ENCODE measurements at regions not wholly inside any gene's neighbourhood (a gene's known extent, or its start where the extent isn't known, plus 50 kb on each side); places are given as distances from the start of the nearest gene placed in this dataset.

GRCh38 chr16:74200921-74201320, 95.7 kb upstream of the PSMD7 start:
- no peak for TF ChIP-seq KAT2B (IDR thresholded peaks at IDR 0.05; ENCODE audit: borderline replicate concordance, low read depth, low read length)
- TF ChIP-seq, protein P1, sequence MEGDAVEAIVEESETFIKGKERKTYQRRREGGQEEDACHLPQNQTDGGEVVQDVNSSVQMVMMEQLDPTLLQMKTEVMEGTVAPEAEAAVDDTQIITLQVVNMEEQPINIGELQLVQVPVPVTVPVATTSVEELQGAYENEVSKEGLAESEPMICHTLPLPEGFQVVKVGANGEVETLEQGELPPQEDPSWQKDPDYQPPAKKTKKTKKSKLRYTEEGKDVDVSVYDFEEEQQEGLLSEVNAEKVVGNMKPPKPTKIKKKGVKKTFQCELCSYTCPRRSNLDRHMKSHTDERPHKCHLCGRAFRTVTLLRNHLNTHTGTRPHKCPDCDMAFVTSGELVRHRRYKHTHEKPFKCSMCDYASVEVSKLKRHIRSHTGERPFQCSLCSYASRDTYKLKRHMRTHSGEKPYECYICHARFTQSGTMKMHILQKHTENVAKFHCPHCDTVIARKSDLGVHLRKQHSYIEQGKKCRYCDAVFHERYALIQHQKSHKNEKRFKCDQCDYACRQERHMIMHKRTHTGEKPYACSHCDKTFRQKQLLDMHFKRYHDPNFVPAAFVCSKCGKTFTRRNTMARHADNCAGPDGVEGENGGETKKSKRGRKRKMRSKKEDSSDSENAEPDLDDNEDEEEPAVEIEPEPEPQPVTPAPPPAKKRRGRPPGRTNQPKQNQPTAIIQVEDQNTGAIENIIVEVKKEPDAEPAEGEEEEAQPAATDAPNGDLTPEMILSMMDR (CRISPR knock-in tag; IDR thresholded peaks at IDR 0.05), result no peak
- TF ChIP-seq, protein P2, sequence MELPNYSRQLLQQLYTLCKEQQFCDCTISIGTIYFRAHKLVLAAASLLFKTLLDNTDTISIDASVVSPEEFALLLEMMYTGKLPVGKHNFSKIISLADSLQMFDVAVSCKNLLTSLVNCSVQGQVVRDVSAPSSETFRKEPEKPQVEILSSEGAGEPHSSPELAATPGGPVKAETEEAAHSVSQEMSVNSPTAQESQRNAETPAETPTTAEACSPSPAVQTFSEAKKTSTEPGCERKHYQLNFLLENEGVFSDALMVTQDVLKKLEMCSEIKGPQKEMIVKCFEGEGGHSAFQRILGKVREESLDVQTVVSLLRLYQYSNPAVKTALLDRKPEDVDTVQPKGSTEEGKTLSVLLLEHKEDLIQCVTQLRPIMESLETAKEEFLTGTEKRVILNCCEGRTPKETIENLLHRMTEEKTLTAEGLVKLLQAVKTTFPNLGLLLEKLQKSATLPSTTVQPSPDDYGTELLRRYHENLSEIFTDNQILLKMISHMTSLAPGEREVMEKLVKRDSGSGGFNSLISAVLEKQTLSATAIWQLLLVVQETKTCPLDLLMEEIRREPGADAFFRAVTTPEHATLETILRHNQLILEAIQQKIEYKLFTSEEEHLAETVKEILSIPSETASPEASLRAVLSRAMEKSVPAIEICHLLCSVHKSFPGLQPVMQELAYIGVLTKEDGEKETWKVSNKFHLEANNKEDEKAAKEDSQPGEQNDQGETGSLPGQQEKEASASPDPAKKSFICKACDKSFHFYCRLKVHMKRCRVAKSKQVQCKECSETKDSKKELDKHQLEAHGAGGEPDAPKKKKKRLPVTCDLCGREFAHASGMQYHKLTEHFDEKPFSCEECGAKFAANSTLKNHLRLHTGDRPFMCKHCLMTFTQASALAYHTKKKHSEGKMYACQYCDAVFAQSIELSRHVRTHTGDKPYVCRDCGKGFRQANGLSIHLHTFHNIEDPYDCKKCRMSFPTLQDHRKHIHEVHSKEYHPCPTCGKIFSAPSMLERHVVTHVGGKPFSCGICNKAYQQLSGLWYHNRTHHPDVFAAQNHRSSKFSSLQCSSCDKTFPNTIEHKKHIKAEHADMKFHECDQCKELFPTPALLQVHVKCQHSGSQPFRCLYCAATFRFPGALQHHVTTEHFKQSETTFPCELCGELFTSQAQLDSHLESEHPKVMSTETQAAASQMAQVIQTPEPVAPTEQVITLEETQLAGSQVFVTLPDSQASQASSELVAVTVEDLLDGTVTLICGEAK (IDR thresholded peaks at IDR 0.05), result no peak
- TF ChIP-seq, protein P2 (CRISPR knock-in tag; IDR thresholded peaks at IDR 0.05), result no peak
- no peak for TF ChIP-seq ZBTB43 (CRISPR knock-in tag; conservative IDR thresholded peaks at IDR 0.05)

All from HepG2 (cell line).